ENCODE measurements at regions not wholly inside any gene's neighbourhood (a gene's known extent, or its start where the extent isn't known, plus 50 kb on each side); places are given as distances from the start of the nearest gene placed in this dataset.

DNA sequence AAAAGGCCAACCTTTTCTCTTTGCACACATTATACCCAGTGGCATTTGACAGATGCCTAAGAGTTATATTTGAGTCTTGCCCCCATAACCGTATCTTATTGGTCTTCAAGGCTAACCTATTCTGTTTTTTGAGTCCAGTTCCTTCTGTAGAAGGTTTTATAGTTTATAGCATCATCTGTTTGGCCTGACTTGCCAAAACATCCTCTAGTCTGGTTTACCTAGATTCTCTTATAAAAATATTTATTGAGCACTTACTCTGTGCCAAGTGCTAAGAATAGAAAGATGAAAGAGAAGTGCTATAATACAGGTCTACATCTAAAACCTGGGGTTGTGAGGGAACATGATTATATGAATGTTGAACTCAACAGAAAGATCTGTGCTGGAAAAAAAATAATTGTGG, 55.9 kb upstream of the PIP4K2A start:
- CTCF ChIA-PET = interaction anchor here (0.7 kb wide), 1 partner anchor 231 kb away, joined by 3 read pairs; no protein-coding TSS in a partner anchor
- Mint-ChIP-seq H3K4me1 (ENCODE audit: insufficient read depth, unreplicated experiment) (no peaks in the 10 kb centered on the region), H3K4me3 (ENCODE audit: unreplicated experiment) (no peak overlapping the region), H3K27me3 (ENCODE audit: insufficient read depth, unreplicated experiment) (no peaks in the 10 kb centered on the region), H3K27ac (ENCODE audit: low read depth, unreplicated experiment) (no peak overlapping the region), H3K36me3 (ENCODE audit: insufficient read depth, unreplicated experiment) (no peaks in the 10 kb centered on the region), H3K9me3 (ENCODE audit: unreplicated experiment) (no peaks in the 10 kb centered on the region)
- DNase-seq (ENCODE audit: unreplicated experiment) = no peak
- intact Hi-C loops (cut with micrococcal nuclease) = no loop called here
- POLR2A ChIA-PET = no interaction called here
- TF ChIP-seq, protein P1, sequence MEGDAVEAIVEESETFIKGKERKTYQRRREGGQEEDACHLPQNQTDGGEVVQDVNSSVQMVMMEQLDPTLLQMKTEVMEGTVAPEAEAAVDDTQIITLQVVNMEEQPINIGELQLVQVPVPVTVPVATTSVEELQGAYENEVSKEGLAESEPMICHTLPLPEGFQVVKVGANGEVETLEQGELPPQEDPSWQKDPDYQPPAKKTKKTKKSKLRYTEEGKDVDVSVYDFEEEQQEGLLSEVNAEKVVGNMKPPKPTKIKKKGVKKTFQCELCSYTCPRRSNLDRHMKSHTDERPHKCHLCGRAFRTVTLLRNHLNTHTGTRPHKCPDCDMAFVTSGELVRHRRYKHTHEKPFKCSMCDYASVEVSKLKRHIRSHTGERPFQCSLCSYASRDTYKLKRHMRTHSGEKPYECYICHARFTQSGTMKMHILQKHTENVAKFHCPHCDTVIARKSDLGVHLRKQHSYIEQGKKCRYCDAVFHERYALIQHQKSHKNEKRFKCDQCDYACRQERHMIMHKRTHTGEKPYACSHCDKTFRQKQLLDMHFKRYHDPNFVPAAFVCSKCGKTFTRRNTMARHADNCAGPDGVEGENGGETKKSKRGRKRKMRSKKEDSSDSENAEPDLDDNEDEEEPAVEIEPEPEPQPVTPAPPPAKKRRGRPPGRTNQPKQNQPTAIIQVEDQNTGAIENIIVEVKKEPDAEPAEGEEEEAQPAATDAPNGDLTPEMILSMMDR (IDR thresholded peaks at IDR 0.05; ENCODE audit: unreplicated experiment) = no peak
- no TSS peak for BruUV-seq (replicated peaks)

DNA sequence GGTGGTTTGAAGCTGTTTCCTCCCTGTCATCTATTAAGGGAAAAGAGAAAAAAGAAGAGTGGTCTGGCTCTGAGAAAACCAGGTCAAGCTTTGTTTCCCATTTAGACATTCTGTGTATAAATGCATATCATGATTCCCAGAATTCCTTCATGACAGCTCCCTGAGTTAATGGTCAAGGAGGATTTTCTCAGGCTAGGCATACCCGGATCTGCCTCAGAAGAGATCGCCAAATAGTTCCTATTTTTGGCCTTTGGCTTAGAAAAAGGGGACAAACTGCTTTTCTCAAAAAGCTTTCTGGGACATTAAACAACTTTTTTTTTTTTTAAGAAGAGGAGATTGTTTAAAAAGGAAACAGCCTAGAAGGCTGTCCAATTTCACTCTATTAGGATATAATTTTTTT, 53.5 kb upstream of the PIP4K2A start:
- DNase-seq (ENCODE audit: unreplicated experiment) = no peak
- ChIA-PET POLR2A (no interaction called here), CTCF (interaction anchor here (0.7 kb wide), 1 partner anchor 274 kb away, joined by 4 read pairs; no protein-coding TSS in a partner anchor)
- Mint-ChIP-seq H3K9me3 (ENCODE audit: unreplicated experiment) (no peaks in the 10 kb centered on the region), H3K4me3 (ENCODE audit: unreplicated experiment) (no peak overlapping the region), H3K27me3 (ENCODE audit: insufficient read depth, unreplicated experiment) (no peaks in the 10 kb centered on the region), H3K4me1 (ENCODE audit: insufficient read depth, unreplicated experiment) (no peaks in the 10 kb centered on the region), H3K36me3 (ENCODE audit: insufficient read depth, unreplicated experiment) (no peaks in the 10 kb centered on the region), H3K27ac (ENCODE audit: low read depth, unreplicated experiment) (no peak overlapping the region)
- TF ChIP-seq, protein P1 (IDR thresholded peaks at IDR 0.05; ENCODE audit: unreplicated experiment) = no peak
- BruUV-seq (replicated peaks) = no TSS peak
- intact Hi-C loops (cut with micrococcal nuclease) = no loop called here

DNA sequence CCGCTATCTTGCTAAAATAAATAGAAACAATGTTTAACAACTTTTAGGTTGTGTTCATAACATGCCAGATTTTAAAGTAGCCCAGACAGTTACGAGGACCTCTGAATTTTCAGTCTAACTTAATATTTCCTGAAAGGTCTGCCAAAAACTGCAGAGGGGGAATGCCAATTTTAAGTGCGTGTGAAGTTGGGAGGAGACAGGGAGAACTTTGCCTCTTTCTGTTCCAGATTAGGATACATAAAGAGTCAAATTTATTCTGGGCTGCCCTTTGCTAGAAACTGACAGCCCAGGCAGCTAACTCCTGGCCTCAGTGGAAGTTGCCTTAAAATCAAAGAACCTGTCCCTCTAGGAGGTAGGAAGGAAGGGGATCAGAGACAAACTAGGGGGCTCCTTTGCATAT, 52.3 kb upstream of the PIP4K2A start:
- CTCF ChIA-PET = no interaction called here
- H3K36me3 Mint-ChIP-seq (ENCODE audit: insufficient read depth, unreplicated experiment) = no peaks in the 10 kb centered on the region
- no peaks in the 10 kb centered on the region for H3K9me3 Mint-ChIP-seq (ENCODE audit: unreplicated experiment)
- intact Hi-C loops (cut with micrococcal nuclease) = no loop called here
- TF ChIP-seq, protein P1 (IDR thresholded peaks at IDR 0.05; ENCODE audit: unreplicated experiment) = no peak
- BruUV-seq (replicated peaks) = no TSS peak
- H3K4me3 Mint-ChIP-seq (ENCODE audit: unreplicated experiment) = no peak overlapping the region
- POLR2A ChIA-PET = no interaction called here
- H3K27me3 Mint-ChIP-seq (ENCODE audit: insufficient read depth, unreplicated experiment) = no peaks in the 10 kb centered on the region
- no peak for DNase-seq (ENCODE audit: unreplicated experiment)
- no peak overlapping the region for H3K27ac Mint-ChIP-seq (ENCODE audit: low read depth, unreplicated experiment)
- no peaks in the 10 kb centered on the region for H3K4me1 Mint-ChIP-seq (ENCODE audit: insufficient read depth, unreplicated experiment)

DNA sequence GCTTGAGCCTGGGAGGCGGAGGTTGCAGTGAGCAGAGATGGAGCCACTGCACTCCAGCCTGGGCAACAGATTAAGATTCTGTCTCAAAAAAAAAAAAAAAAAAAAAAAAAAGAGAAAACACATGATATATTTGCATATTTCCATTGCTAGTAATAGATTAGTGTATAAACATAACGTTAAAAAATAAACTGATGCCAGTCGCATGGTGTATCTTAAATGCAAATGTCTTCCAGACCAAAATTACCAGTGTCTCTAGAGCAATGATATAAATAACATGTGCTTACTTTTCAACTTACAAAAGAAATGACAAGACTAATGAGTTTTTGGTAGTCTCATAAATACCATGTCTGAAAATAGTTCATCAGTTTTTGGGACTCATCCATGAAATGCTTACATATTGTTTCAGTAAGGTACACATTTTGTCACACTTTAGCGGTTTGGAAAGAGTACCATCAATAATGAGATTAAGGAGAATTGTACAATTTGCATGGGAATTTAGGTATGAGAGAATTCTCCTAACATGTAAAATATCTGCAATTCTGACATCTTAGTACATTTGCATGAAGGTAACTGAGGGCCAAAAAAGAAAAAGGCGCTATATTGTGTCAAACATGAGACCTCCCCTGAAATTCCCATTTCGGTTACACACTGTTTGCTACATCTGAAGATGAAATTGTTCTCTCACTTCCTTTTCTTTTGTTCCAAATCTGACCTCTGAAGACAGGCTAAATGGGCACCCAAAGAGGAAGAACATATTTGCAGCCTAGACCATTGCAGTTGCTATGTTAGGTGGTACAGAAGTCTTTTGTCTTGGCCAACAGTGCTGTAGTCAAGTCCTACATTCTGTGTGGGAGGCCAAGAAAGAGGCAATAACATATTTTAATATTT, 51.5 kb upstream of the PIP4K2A start:
- Mint-ChIP-seq H3K4me1 (ENCODE audit: insufficient read depth, unreplicated experiment) (no peaks in the 10 kb centered on the region), H3K27me3 (ENCODE audit: insufficient read depth, unreplicated experiment) (no peaks in the 10 kb centered on the region), H3K36me3 (ENCODE audit: insufficient read depth, unreplicated experiment) (no peaks in the 10 kb centered on the region), H3K9me3 (ENCODE audit: unreplicated experiment) (no peaks in the 10 kb centered on the region), H3K4me3 (ENCODE audit: unreplicated experiment) (no peak overlapping the region), H3K27ac (ENCODE audit: low read depth, unreplicated experiment) (no peak overlapping the region)
- POLR2A ChIA-PET = interaction anchor here (0.6 kb wide), 1 partner anchor 38 kb away, joined by 4 read pairs; no protein-coding TSS in a partner anchor
- CTCF ChIA-PET = interaction anchor here (0.9 kb wide), 1 partner anchor 34 kb away, joined by 3 read pairs; no protein-coding TSS in a partner anchor
- DNase-seq (ENCODE audit: unreplicated experiment) = no peak
- TF ChIP-seq, protein P1 (IDR thresholded peaks at IDR 0.05; ENCODE audit: unreplicated experiment) = no peak
- intact Hi-C loops (cut with micrococcal nuclease) = no loop called here
- no TSS peak for BruUV-seq (replicated peaks)
